H7 (cell line): ENCODE measurements at regions not wholly inside any gene's neighbourhood (a gene's known extent, or its start where the extent isn't known, plus 50 kb on each side); places are given as distances from the start of the nearest gene placed in this dataset.
"Not testable (repeated sequence)": the region's sequence is repeated elsewhere in the genome, so short reads cannot be mapped to it uniquely, and the experiment has no call there.

Experiments
- DNase-seq: peaks from one replicate; pipeline ENCODE4 v3.0.0; 2012
- H3K27me3 ChIP-seq: 2 replicates; pipeline ENCODE4 v1.6.0; 2011; ENCODE audit warnings: mild to moderate bottlenecking, low read length; ENCODE audit not compliant: control insufficient read depth, insufficient read depth
- H3K36me3 ChIP-seq: replicated peaks from 2 replicates; pipeline ENCODE4 v1.5.1; 2011; ENCODE audit warnings: low read length; ENCODE audit not compliant: control insufficient read depth, insufficient read depth
- H3K4me3 ChIP-seq: 2 replicates; pipeline ENCODE4 v1.5.1; 2011; ENCODE audit warnings: low read depth, mild to moderate bottlenecking, control low read depth, low read length, moderate library complexity; ENCODE audit not compliant: insufficient read depth

DNA sequence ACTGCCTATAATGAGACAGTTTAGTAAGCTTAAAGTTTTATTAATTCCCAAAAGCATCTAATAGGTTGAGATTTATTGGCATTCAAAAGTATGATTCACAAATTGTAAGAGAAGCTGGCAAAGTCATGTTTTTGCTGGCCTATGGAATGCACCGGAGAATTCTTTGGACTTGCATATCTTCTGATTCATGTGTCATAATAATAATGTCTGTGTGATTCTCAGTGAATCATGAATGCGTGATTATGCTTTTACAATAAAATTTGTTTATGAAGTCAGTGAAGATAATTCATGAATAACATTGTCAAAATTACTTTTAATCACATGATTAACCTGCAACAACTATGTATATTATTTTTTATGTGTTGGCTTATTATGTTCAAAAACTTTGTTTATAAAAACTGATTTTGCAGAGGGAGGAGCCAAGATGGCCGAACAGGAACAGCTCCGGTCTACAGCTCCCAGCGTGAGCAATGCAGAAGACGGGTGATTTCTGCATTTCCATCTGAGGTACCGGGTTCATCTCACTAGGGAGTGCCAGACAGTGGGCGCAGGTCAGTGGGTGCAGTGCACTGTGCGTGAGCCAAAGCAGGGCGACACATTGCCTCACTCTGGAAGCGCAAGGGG lies 389.2 kb downstream of the SRGAP2C start:
- DNase-seq, H3K27me3 ChIP-seq, H3K4me3 ChIP-seq, H3K36me3 ChIP-seq: not testable (repeated sequence)

- not testable (repeated sequence) for DNase-seq, H3K4me3 ChIP-seq, H3K36me3 ChIP-seq, H3K27me3 ChIP-seq
These were observed 389.7 kb downstream of the SRGAP2C start for GRCh38 chr1:121574505-121574899.

GRCh38 chr1:121582898-121583297 lies 398.1 kb downstream of the SRGAP2C start:
- DNase-seq, H3K27me3 ChIP-seq, H3K4me3 ChIP-seq, H3K36me3 ChIP-seq: not testable (repeated sequence)

- Histone ChIP-seq H3K4me3 (no peak overlapping the region), H3K27me3 (no peaks in the 10 kb centered on the region), H3K36me3 (no peaks in the 10 kb centered on the region)
- no peak for DNase-seq
These were observed 401.8 kb downstream of the SRGAP2C start for GRCh38 chr1:121586369-121587229.

- Histone ChIP-seq H3K36me3 (no peaks in the 10 kb centered on the region), H3K4me3 (no peak overlapping the region), H3K27me3 (no peaks in the 10 kb centered on the region)
- no peak for DNase-seq
These were observed 402.4 kb downstream of the SRGAP2C start for GRCh38 chr1:121587230-121587569.

- no peak for DNase-seq
- no peak overlapping the region for H3K4me3 ChIP-seq
- no peaks in the 10 kb centered on the region for H3K36me3 ChIP-seq
- H3K27me3 ChIP-seq: no peaks in the 10 kb centered on the region
These were observed 403.0 kb downstream of the SRGAP2C start for GRCh38 chr1:121587777-121588176.

- H3K36me3 ChIP-seq: no peaks in the 10 kb centered on the region
- no peak for DNase-seq
- H3K4me3 ChIP-seq: no peak overlapping the region
- H3K27me3 ChIP-seq: no peaks in the 10 kb centered on the region
These were observed 409.3 kb downstream of the SRGAP2C start for GRCh38 chr1:121594096-121594495.

- no peaks in the 10 kb centered on the region for H3K36me3 ChIP-seq
- H3K27me3 ChIP-seq: no peaks in the 10 kb centered on the region
- H3K4me3 ChIP-seq: no peak overlapping the region
- no peak for DNase-seq
These were observed 410.3 kb downstream of the SRGAP2C start for GRCh38 chr1:121595089-121595488.

DNA sequence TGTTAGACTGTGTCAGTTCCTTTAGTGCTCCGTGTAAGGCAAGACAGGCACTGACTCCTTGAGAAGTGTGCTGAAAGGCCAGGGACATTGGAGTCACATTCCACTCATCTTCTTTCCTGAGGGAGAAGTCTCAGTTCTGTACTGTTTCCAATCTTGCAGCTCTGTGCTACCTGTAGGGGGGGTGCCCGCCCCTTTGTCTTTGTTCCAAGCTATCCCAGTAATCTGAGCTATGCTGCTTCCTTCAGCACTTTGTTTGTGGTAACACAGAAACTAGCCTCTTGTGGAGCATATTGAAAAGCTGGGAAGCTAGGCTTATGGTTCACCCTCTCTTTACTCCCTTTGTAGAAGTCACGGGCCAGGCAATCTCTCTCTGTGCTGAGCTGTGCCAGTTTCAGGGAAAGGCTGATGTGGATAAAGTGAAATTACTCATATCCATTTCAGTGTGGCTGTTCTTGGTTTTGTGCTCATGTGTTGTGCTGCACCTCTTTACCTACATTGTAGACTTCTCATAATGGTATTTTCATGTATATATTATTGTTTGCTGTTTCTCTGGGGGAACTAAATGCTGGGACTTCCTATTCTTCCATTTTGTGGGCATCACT lies 420.2 kb downstream of the SRGAP2C start:
- not testable (repeated sequence) for DNase-seq, H3K27me3 ChIP-seq, H3K36me3 ChIP-seq, H3K4me3 ChIP-seq

- not testable (repeated sequence) for H3K4me3 ChIP-seq, DNase-seq, H3K27me3 ChIP-seq, H3K36me3 ChIP-seq
These were observed 422.7 kb downstream of the SRGAP2C start for GRCh38 chr1:121607499-121607898.
